NCI-H146 (cell line): ENCODE measurements at regions not wholly inside any gene's neighbourhood (a gene's known extent, or its start where the extent isn't known, plus 50 kb on each side); places are given as distances from the start of the nearest gene placed in this dataset.

ENCODE experiments used
- DNase-seq: peaks from one replicate; lab custom pipeline; 2025; lab: John Stamatoyannopoulos, UW

- DNase-seq: no peak
These were observed 67.5 kb downstream of the ATP6V1G3 start for GRCh38 chr1:198472997-198473396.

- DNase-seq: no peak
These were observed 68.4 kb downstream of the ATP6V1G3 start for GRCh38 chr1:198472119-198472518.

GRCh38 chr1:198467907-198468306 is 72.6 kb downstream of the ATP6V1G3 start:
- DNase-seq: no peak

GRCh38 chr1:198467342-198467741 is 73.1 kb downstream of the ATP6V1G3 start:
- DNase-seq: no peak

- peak; percentile 32 for DNase-seq
These were observed 75.0 kb downstream of the ATP6V1G3 start for GRCh38 chr1:198465201-198466144.

- no peak for DNase-seq
These were observed 76.8 kb downstream of the ATP6V1G3 start for GRCh38 chr1:198463709-198464108.

- no peak for DNase-seq
These were observed 78.0 kb downstream of the ATP6V1G3 start for GRCh38 chr1:198462365-198463019.

GRCh38 chr1:198455966-198456365 is 84.5 kb downstream of the ATP6V1G3 start:
- no peak for DNase-seq

GRCh38 chr1:198449727-198450433 is 90.6 kb downstream of the ATP6V1G3 start:
- no peak for DNase-seq

- no peak for DNase-seq
These were observed 91.2 kb downstream of the ATP6V1G3 start for GRCh38 chr1:198449261-198449660.

- DNase-seq: no peak
These were observed 93.0 kb downstream of the ATP6V1G3 start for GRCh38 chr1:198447468-198447867.

- peak; percentile 2 for DNase-seq
These were observed 94.6 kb downstream of the ATP6V1G3 start for GRCh38 chr1:198445872-198446271.

- DNase-seq: no peak
These were observed 95.7 kb downstream of the ATP6V1G3 start for GRCh38 chr1:198444792-198445191.

GRCh38 chr1:198443365-198444233 is 96.9 kb downstream of the ATP6V1G3 start:
- DNase-seq: no peak

GRCh38 chr1:198440842-198441241 is 99.6 kb downstream of the ATP6V1G3 start:
- DNase-seq: no peak

GRCh38 chr1:198437332-198437731 is 103.1 kb downstream of the ATP6V1G3 start:
- DNase-seq: no peak

GRCh38 chr1:198436276-198436675 is 104.2 kb downstream of the ATP6V1G3 start:
- no peak for DNase-seq

GRCh38 chr1:198435056-198435455 is 105.4 kb downstream of the ATP6V1G3 start:
- no peak for DNase-seq

GRCh38 chr1:198424441-198424840 is 116.0 kb downstream of the ATP6V1G3 start:
- no peak for DNase-seq

GRCh38 chr1:198423673-198424072 is 116.8 kb downstream of the ATP6V1G3 start:
- peak; percentile 78 for DNase-seq

- DNase-seq: no peak
These were observed 123.4 kb downstream of the ATP6V1G3 start for GRCh38 chr1:198417039-198417438.

GRCh38 chr1:198416296-198416695 is 124.2 kb downstream of the ATP6V1G3 start:
- DNase-seq: no peak
